NT2/D1 (cell line): ENCODE measurements at regions not wholly inside any gene's neighbourhood (a gene's known extent, or its start where the extent isn't known, plus 50 kb on each side); places are given as distances from the start of the nearest gene placed in this dataset.

Experiments used
- SUZ12 ChIP-seq: IDR thresholded peaks from 2 replicates; pipeline ENCODE4 v1.6.1; 2011; ENCODE audit not compliant: insufficient read length, insufficient read depth; ENCODE audit errors: extremely low read depth
- ZNF274 ChIP-seq: IDR thresholded peaks from 2 replicates; pipeline ENCODE4 v1.6.1; 2011; ENCODE audit warnings: mild to moderate bottlenecking, low read depth, low read length

- TF ChIP-seq ZNF274 (no peak), SUZ12 (no peak)
Observed at GRCh38 chr5:2166306-2166978, 283.7 kb upstream of the IRX4 start.
